Heart right ventricle (tissue), 16 donors: ENCODE measurements at regions not wholly inside any gene's neighbourhood (a gene's known extent, or its start where the extent isn't known, plus 50 kb on each side); places are given as distances from the start of the nearest gene placed in this dataset.

Experiments used
- ATAC-seq, 8 donors: fragments of 200-7000 bp; cut with Tn5 transposase; one replicate each; pipeline ENCODE4 v1.9.1; 2020; ENCODE audit warnings: mild to moderate bottlenecking in 8 of 8, moderate library complexity in 8 of 8, moderate number of reproducible peaks in 1 of 8
- DNase-seq, 2 donors: peaks; one replicate each; pipeline ENCODE4 v3.0.0-alpha.2; 2020
- H3K27ac ChIP-seq, 10 donors: fragments of 200-600 bp; sonication (generic) in 2 of 10; one replicate each; pipeline versions ENCODE4 v1.5.0 to v1.8.0; 2020 to 2022; ENCODE audit warnings: mild to moderate bottlenecking in 3 of 10
- H3K27me3 ChIP-seq, 7 donors: fragments of 200-600 bp; one replicate each; pipeline ENCODE4 v1.8.0; 2021 to 2022; ENCODE audit warnings: mild to moderate bottlenecking in 2 of 7
- H3K36me3 ChIP-seq, 9 donors: fragments of 200-600 bp; sonication (generic) in 1 of 9; one replicate each; pipeline versions ENCODE4 v1.5.0 to v1.8.0; 2020 to 2022; ENCODE audit warnings: mild to moderate bottlenecking in 2 of 9
- H3K4me1 ChIP-seq, 9 donors: fragments of 200-600 bp; sonication (generic) in 1 of 9; one replicate each; pipeline versions ENCODE4 v1.5.0 to v1.8.0; 2020 to 2022; ENCODE audit warnings: mild to moderate bottlenecking in 4 of 9
- H3K4me3 ChIP-seq, 10 donors: fragments of 200-600 bp; sonication (generic) in 2 of 10; one replicate each; pipeline versions ENCODE4 v1.5.0 to v1.8.0; 2020 to 2022; ENCODE audit warnings: mild to moderate bottlenecking in 7 of 10, moderate library complexity in 2 of 10
- H3K9me3 ChIP-seq, 11 donors: fragments of 200-600 bp in 10 of 11; sonication (generic) in 2 of 11; one replicate each; pipeline versions ENCODE4 v1.5.0 to v1.8.0; 2013 to 2022; ENCODE audit warnings: mild to moderate bottlenecking in 2 of 11, control low read depth in 1 of 11, moderate library complexity in 1 of 11
- WGBS, 2 donors: extraction: QIAGEN DNeasy Blood & Tissue Kit; methylation state at CpG; one replicate each; pipeline ENCODE4 v1.1.7; 2013; ENCODE audit warnings: inconsistent platforms in 1 of 2; 5-methylcytosine and 5-hydroxymethylcytosine counted together
- intact Hi-C, 10 donors: fragments of 100-400 bp; cut with DNase I; formaldehyde crosslinking; loops; one replicate each; pipeline versions ENCODE4 v1.11.1 to v1.14.2; 2022
- TF ChIP-seq, protein P1 (sequence below), 9 donors: fragments of 200-600 bp; sonication (generic) in 2 of 9; IDR thresholded peaks; one replicate each; pipeline versions ENCODE4 v1.5.0 to v1.8.0; 2021 to 2022; ENCODE audit warnings: antibody characterized with exemption in 9 of 9, mild to moderate bottlenecking in 5 of 9, moderate library complexity in 1 of 9
- donor health status: Arrhythmogenic right ventricular cardiomyopathy.
- donor health status: ischemic (EF 13 %, LVEDD 7.1; RV severe dilation, severe dysfunction).
- donor health status: healthy with polysubstance abuse.
- donor health status: DM: no; HTN: yes; CAD: no.
- donor health status: DM: no; HTN: no; CAD: no.
- donor health status: ischemic (EF 25% LVEDD 6.9; RV normal size, moderate dysfunction).
- donor health status: ischemic (EF 25% LVEDD 5.7; RV mildly dilated, moderate dysfunction).
- donor health status: healthy.
- donor health status: DM: yes; HTN: yes; CAD: no.
- donor health status: Ischemic cardiomyopathy.
- donor health status: ischemic (EF 35%, LVEDD 5.7; RV mildly dilated, moderate dysfunction).
- donor health status: nonischemic (EF 11% LVEDD 7.7; RV severe dilation, severe dysfunction).
- donor health status: DM: yes; HTN: yes; CAD: no.
- donor health status: PGD.
- donor health status: ischemic (EF 29% LVEDD 5.4; RV normal size, mild dysfunction).
- donor health status: nonischemic (EF 23%, LVEDD 6.1; RV moderate dilation, normal function).

DNA sequence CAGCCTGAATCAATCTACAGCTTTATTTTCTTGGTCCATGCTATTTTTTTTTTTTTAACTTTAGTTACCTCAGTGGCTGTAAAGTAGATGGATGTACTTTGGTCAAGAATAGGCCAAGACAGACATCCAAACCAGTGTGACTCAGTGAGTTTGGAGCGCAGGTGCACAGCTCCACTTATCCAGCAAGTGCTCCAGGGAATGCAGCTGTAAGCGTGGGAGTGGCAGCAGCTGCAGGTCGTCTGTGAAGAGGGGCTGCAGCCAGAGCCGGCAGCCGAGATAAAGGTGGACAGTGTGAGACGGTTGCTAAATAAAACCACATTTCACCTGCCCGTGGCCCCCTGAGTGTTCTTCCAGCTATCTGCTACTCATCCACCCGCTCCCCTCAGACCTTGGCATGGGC lies 1018.7 kb downstream of the AACS start:
- no peak for DNase-seq

DNA sequence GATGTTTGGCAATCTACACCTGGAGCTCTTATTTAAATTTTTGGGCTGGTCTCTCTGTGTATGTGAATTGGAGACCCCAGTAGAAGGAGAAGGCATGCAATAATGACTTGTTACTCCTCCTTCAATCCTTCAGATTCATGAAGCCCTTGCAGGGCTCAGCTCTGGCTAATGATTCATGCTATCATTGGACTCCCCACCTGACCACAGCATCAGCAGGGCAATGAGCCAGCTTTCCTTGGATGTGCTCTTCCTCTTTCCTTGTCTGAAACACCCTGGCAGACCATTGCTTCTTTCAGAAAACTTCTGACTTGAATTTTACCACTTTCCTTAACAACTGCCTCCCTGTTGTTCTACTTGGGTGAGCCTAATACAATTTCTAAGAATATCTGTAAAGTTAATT lies 1019.2 kb downstream of the AACS start:
- ATAC-seq: no peak
- TF ChIP-seq, protein P1, sequence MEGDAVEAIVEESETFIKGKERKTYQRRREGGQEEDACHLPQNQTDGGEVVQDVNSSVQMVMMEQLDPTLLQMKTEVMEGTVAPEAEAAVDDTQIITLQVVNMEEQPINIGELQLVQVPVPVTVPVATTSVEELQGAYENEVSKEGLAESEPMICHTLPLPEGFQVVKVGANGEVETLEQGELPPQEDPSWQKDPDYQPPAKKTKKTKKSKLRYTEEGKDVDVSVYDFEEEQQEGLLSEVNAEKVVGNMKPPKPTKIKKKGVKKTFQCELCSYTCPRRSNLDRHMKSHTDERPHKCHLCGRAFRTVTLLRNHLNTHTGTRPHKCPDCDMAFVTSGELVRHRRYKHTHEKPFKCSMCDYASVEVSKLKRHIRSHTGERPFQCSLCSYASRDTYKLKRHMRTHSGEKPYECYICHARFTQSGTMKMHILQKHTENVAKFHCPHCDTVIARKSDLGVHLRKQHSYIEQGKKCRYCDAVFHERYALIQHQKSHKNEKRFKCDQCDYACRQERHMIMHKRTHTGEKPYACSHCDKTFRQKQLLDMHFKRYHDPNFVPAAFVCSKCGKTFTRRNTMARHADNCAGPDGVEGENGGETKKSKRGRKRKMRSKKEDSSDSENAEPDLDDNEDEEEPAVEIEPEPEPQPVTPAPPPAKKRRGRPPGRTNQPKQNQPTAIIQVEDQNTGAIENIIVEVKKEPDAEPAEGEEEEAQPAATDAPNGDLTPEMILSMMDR (IDR thresholded peaks at IDR 0.05): no peak
- intact Hi-C loops: no loop called here
- DNase-seq: no peak
- no peaks in the 10 kb centered on the region for H3K36me3 ChIP-seq
- H3K9me3 ChIP-seq: peaks cover 0 to 20% (median 0%) of the 10 kb centered on the region in 11 donors
- no peak overlapping the region for H3K27ac ChIP-seq
- H3K4me3 ChIP-seq: no peak overlapping the region
- no peaks in the 10 kb centered on the region for H3K4me1 ChIP-seq
- peaks cover 0 to 5% (median 0%) of the 10 kb centered on the region in 7 donors for H3K27me3 ChIP-seq

More for the DNA sequence above, 1018.7 kb downstream of the AACS start:
- Histone ChIP-seq H3K9me3 (peaks cover 0 to 15% (median 0%) of the 10 kb centered on the region in 11 donors), H3K4me3 (no peak overlapping the region), H3K27ac (no peak overlapping the region), H3K27me3 (peaks cover 0 to 5% (median 0%) of the 10 kb centered on the region in 7 donors), H3K4me1 (no peaks in the 10 kb centered on the region), H3K36me3 (no peaks in the 10 kb centered on the region)
- TF ChIP-seq, protein P1 (IDR thresholded peaks at IDR 0.05): no peak
- 67 to 70% methylated on average over 8 of the region's 8 CpGs for WGBS, 2 donors
- no peak for ATAC-seq
- intact Hi-C loops: no loop called here

DNA sequence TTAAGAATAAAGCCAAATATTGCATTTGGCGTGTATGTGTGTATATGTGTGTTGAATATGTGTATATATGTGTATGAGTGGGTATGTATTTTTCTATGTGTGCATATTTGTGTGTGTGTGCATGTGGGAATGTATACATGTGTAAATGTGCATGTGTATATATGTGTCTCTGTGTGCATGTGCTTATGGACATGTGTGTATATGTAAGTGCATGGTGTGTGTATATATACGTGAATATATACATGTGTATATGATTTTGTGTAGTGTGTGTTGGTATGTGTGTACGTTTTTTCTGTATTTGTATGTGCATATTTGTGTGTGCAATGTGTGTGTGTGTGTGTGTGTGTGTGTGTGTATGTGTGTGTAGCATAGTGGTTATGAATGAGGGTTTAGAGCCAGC lies 1021.0 kb downstream of the AACS start:
- ATAC-seq (no peak), DNase-seq (no peak)
- TF ChIP-seq, protein P1 (IDR thresholded peaks at IDR 0.05): no peak
- H3K27me3 ChIP-seq: peaks cover 0 to 2% (median 0%) of the 10 kb centered on the region in 7 donors
- intact Hi-C loops: no loop called here
- no peak overlapping the region for H3K4me3 ChIP-seq
- 14 to 60% methylated on average over 3 of the region's 3 CpGs for WGBS, 2 donors
- no peaks in the 10 kb centered on the region for H3K4me1 ChIP-seq
- H3K36me3 ChIP-seq: no peaks in the 10 kb centered on the region
- H3K9me3 ChIP-seq: peaks cover 0 to 27% (median 0%) of the 10 kb centered on the region in 11 donors
- H3K27ac ChIP-seq: no peak overlapping the region

DNA sequence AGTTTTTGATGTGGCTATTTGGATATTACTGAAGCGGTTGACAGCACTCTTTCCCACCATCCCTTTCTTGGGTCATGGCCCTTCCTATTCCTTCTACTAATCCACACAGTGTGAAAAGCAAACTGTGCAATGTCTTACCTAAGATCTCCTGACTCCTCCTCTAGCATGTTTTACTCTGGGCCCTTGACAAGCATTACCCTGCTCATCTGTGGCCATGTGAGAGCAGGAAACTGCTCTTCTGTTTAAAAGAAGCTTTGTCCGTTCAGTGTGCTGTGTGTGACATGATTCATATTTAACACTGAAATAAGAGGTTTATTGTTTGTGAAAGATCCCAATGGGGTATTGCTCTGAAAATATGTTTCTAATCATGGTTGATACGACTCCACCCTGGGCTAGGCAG lies 1022.5 kb downstream of the AACS start:
- Histone ChIP-seq H3K9me3 (peaks cover 0 to 25% (median 0%) of the 10 kb centered on the region in 11 donors), H3K27me3 (no peaks in the 10 kb centered on the region), H3K36me3 (no peaks in the 10 kb centered on the region), H3K27ac (no peak overlapping the region), H3K4me3 (no peak overlapping the region), H3K4me1 (no peaks in the 10 kb centered on the region)
- intact Hi-C loops: no loop called here
- WGBS, 2 donors: 55 to 64% methylated on average over 3 of the region's 3 CpGs
- DNase-seq (no peak), ATAC-seq (no peak)
- TF ChIP-seq, protein P1 (IDR thresholded peaks at IDR 0.05): no peak
